ENCODE measurements at regions not wholly inside any gene's neighbourhood (a gene's known extent, or its start where the extent isn't known, plus 50 kb on each side); places are given as distances from the start of the nearest gene placed in this dataset.
"Not testable (repeated sequence)": the region's sequence is repeated elsewhere in the genome, so short reads cannot be mapped to it uniquely, and the experiment has no call there.

- FAIRE-seq (no peak), DNase-seq (ENCODE audit: low spot score in 2 of 2) (no peak)
Observed at GRCh38 chr3:188008582-188009213, 145.3 kb upstream of the LPP start.

DNA sequence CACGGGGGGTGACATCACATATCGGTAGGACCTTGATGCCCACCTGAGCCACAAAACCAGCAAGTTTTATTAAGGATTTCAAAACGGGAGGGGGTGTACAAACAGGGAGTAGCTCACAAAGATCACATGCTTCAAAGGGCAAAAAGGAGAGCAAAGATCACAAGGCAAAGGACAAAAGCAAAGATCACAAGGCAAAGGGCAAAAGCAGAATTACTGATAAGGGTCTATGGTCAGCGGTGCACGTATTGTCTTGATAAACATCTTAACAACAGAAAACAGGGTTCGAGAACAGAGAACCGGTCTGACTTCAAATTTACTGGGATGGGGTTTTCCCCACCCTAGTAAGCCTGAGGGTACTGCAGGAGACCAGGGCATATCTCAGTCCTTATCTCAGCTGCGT, 143.5 kb upstream of the LPP start:
- FAIRE-seq (no peak), DNase-seq (ENCODE audit: low spot score in 2 of 2) (no peak)

GRCh38 chr3:188019727-188020126, 134.2 kb upstream of the LPP start:
- DNase-seq (ENCODE audit: low spot score in 2 of 2), result no peak

GRCh38 chr3:188021041-188021440, 132.9 kb upstream of the LPP start:
- DNase-seq (ENCODE audit: low spot score in 2 of 2) (no peak), FAIRE-seq (no peak)

More at GRCh38 chr3:188019727-188020126, 134.2 kb upstream of the LPP start:
- no peak for FAIRE-seq

DNA sequence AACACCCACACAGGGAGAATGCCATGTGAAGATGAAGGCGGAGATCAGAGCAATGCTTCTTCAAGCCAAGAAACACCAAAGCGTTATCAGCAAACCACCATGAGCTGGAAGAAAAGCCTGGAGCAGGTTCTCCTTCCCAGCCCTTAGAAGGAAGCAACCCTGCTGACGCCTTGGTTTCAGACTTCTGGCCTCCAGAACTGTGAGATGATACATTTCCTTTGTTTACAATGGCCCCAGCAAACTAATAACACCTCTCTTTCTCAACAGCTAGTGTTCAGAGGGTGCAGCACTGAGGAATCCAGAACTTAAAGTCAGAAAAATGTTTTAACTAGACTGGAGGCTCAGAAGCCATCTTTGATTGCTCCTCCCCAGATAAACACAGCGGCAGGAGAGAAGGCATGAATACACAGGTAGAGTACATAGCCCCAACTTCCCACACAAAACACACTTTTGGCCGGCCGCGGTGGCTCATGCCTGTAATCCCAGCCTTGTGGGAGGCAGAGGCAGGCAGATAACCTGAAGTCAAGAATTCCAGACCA, 132.4 kb upstream of the LPP start:
- FAIRE-seq, result no peak
- DNase-seq (ENCODE audit: low spot score in 2 of 2), result no peak

DNA sequence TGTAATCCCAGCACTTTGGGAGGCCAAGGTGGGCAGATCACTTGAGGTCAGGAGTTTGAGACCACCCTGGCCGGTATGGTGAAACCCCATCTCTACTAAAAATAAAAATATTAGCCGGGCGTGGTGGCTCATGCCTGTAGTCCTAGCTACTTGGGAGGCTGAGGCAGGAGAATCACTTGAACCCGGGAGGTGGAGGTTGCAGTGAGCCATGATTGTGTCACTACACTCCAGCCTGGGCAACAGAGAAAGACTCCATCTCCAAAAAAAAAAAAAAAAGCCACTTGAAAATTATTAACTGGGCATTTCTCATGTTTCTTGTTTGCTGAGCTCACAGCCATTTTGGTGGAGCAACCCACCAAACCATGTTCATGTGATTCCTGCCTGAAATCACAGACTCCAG, 131.1 kb upstream of the LPP start:
- FAIRE-seq; DNase-seq (ENCODE audit: low spot score in 2 of 2): not testable (repeated sequence)

GRCh38 chr3:188025555-188025954, 128.4 kb upstream of the LPP start:
- DNase-seq (ENCODE audit: low spot score in 2 of 2) (no peak), FAIRE-seq (no peak)

DNA sequence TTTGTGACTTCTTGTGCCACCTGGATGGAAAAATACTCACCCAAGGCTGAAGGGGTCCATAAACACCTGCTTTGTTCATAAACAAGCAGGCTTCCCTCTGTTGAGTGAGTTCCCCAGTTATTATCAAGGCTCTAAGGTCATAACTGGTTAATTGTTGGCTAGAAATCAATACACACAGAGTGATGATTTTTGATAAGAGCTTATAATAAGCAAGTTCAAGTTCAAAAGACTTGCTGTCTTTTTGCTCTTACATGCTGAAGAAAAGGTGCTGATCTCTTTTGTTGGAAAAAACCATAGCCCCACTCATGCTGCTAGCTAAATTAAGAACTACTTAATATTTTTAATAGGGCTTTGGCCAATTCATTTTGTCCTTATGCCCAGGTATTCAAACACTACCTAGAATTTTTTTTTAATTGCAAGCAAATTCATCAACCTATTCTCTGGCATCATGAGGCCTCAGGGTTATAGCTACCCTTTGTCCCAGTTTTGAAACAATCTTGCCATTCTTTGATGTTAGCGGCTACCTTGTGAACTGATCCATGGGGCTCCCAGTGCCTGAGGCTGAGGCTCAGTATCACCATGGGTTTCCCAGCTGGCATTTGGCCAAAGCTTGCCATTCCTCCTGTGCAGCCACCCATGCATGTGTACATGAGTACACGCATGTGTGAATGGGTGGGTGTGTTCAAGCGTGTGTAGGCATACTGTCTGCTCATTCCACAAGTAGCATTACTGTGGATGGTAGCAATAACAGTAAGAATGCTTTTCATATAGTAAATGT, 127.6 kb upstream of the LPP start:
- FAIRE-seq (no peak), DNase-seq (ENCODE audit: low spot score in 2 of 2) (no peak)

DNA sequence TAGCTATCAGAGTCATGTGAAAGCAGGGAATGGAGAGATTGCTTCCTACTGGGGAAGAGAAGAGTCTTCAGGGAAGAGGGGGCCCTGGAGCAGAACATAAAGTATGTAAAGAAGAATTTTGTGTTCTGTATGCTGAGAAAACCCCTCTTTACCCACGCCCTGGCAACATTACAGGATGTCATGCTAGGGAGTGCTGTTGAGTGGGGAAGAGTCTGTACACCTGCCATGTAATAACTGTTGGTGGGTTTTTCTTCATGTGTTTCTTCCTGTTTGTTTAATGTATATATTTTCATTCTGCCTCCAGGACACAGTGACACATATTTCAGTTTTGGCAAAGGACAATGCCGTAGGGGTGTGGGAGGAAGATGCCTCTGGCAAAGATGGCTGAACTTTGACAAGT, 122.8 kb upstream of the LPP start:
- DNase-seq (ENCODE audit: low spot score in 2 of 2), result no peak
- no peak for FAIRE-seq

- DNase-seq (ENCODE audit: low spot score in 2 of 2), result no peak
- FAIRE-seq, result no peak
Observed at GRCh38 chr3:188034989-188035388, 119.0 kb upstream of the LPP start.

DNA sequence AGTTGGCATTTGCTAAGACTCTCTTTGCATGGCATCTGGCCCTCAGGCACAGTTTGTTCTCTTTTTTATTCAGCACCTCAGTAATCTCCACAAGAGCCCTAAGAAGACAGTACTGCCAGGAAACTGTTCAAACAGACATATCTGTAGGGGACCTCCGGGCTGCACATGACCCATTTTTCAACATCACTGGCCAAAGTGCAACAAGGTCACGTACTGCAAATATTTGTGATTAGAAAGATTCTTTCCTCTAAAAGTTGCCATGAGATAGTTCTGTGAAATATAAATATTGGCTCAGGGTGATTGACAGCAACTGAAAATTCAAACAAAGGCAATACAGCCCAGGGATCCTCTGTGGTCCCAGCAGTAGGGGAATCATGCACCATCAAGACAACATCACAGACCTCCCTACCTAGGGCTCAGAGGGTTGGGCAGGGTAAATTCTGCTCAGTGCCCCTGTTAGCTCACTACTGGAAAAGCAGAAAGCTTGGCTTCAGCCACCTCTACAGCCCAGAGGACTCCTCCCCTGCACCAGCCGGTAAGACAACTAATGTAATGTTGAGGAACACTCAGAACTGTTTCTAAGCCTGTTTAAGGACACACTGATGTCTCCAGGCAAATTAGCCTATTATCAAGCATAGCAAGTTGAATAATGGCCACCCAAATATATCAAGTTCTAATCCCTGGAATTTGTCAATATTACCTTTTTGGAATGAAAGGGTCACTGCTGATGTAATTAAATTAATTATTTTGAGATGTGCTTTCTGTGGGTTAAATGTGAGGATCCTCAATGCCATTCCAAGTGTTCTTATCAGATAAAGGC, 117.4 kb upstream of the LPP start:
- DNase-seq (ENCODE audit: low spot score in 2 of 2) (no peak), FAIRE-seq (no peak)

DNA sequence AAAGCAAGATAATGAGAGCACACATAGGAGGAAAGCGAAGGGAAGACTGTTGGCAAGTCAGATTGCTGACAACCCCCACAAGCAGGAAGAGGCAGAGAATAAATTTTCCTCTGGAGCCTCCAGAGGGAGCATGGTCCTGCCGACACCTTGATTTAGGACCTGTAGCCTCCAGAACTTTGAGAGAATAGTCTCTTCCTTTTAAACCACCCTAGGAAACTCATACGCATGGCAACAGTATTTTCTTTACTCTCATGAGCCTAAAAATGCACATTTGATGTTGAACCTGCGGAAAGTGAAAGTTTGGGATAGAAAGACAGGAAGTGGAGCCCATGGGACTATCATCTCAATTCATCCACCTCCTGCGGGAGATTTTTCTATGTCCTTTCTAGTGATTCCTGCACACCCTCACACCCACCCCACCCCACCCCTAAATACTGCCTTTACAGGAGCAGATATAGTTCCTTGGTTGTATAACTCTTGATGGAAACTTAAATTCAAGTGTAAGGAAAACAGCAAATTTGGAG, 116.7 kb upstream of the LPP start:
- no peak for DNase-seq (ENCODE audit: low spot score in 2 of 2)
- no peak for FAIRE-seq

DNA sequence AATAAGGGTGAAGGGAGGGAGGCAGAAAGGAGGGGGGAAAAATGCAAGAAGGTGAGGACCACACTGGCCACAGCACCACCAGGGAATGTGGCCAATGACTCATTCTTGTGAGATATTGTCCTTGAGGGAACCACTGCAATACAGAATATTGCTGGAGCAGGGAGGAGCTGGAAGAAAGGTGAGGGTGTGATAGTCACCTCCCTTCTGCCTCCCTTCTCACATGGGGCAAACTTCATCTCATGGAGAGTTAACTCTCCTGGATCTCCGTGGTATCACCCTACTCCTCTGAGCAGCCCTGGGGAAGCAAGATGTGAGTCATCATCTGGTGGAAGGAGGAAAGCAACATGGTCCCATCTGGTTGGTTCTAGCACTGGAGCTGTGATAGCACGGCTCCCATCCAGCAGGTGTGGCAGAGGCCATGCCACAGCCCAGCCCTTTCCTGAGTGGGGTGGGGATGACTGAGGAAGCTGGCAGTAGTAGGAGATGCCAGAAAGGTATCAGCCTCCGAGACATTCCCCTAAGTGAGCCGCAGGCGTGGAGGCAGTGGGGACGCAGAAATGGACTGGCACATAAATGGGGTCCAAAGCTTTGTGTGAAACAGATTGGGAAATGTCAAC, 115.9 kb upstream of the LPP start:
- FAIRE-seq (no peak), DNase-seq (ENCODE audit: low spot score in 2 of 2) (no peak)

DNA sequence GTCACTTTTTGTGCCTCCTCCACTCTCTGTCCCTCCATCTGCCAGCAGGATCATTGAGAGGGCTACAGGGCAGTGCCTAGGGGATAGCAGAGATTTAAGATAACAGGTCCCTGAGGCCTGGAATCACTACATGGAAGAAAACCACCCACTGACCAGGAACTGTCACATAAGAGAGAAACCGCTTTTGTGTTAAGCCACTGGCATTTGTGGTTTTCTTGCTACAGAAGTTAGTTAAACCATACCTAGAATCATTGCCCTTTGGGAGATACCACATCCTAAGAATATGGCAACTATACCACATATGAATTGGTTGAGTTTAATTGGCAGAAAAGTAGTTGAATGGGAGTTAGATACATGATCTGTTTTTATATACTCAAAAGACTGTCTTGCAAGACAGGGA, 112.8 kb upstream of the LPP start:
- FAIRE-seq, result no peak
- DNase-seq (ENCODE audit: low spot score in 2 of 2), result no peak

- FAIRE-seq, result no peak
- no peak for DNase-seq (ENCODE audit: low spot score in 2 of 2)
Observed at GRCh38 chr3:188041895-188042294, 112.1 kb upstream of the LPP start.

GRCh38 chr3:188042466-188042865, 111.5 kb upstream of the LPP start:
- DNase-seq (ENCODE audit: low spot score in 2 of 2) (no peak), FAIRE-seq (no peak)

- FAIRE-seq (no peak), DNase-seq (ENCODE audit: low spot score in 2 of 2) (no peak)
Observed at GRCh38 chr3:188043891-188044290, 110.1 kb upstream of the LPP start.

DNA sequence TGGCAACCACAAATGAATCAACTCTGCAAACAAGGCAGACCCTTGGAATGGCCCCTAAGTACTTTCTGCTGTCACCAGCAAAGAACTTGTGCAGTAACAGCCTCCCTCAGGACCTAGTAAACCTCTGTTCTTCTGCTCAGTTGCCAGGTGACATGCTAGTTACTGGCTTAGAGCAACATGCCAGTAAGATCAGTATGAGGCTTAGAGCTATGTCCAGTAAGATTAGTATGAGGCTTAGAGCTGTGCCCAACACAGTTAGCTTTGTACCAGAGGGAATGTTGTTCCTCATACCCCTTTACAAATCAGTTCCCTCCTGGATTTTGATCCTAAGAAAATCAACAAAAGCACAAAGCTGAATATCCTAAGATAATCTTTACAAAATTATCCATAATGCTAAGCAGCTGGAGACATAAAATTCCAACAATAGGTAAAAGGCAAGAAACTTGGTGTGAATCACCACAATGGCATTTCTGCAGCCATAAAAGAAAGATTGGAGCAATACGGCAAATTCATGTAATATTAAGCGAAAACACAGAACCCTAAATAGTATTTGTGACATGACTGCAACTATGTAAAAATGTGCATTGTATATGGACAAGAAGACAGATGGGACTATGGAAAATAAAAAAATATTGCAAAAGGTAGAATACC, 107.3 kb upstream of the LPP start:
- no peak for FAIRE-seq

DNA sequence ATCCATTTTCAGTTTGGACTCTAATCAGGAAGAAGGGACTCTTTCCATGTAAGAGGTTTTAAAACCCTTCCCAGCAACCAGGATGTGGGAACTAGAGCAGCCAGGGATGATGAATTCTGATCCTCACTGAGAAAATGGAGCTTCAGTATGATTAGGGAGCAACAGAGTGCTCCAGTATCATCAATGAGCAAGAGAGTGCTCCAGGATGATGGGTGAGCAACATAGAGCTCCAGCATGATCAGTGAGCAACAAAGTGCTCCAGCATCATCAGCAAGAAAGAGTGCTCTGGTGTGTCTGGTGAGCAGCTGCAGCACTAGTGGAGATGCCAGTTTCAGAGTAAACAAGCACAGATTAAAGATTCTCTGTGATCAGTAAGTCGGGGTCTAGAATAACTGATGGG, 106.4 kb upstream of the LPP start:
- no peak for DNase-seq (ENCODE audit: low spot score in 2 of 2)
- no peak for FAIRE-seq

More for the DNA sequence above, 107.3 kb upstream of the LPP start:
- no peak for DNase-seq (ENCODE audit: low spot score in 2 of 2)

All from frontal cortex (tissue), 3 donors.